H9 (cell line): ENCODE measurements at regions not wholly inside any gene's neighbourhood (a gene's known extent, or its start where the extent isn't known, plus 50 kb on each side); places are given as distances from the start of the nearest gene placed in this dataset.

Source experiments
- DNase-seq: peaks from one replicate; pipeline ENCODE4 v3.0.0-alpha.2; 2017
- H2AFZ ChIP-seq: one replicate; pipeline ENCODE4 v1.6.1; 2013; ENCODE audit warnings: mild to moderate bottlenecking, low read length, control low read depth, moderate library complexity
- H2AK5ac ChIP-seq: 2 replicates; pipeline ENCODE4 v1.6.1; 2013; ENCODE audit warnings: low read length, control low read depth, mixed read lengths; ENCODE audit not compliant: insufficient read length
- H2BK120ac ChIP-seq: one replicate; pipeline ENCODE4 v1.6.1; 2013; ENCODE audit warnings: low read depth, mild to moderate bottlenecking, low read length, control low read depth, inconsistent platforms; ENCODE audit not compliant: poor library complexity, severe bottlenecking
- H2BK12ac ChIP-seq: 2 replicates; pipeline ENCODE4 v1.6.1; 2013; ENCODE audit warnings: low read length, control low read depth, mixed read lengths, low read depth; ENCODE audit not compliant: insufficient read length
- H2BK15ac ChIP-seq: 2 replicates; pipeline ENCODE4 v1.6.1; 2013; ENCODE audit warnings: low read depth, low read length, control low read depth
- H2BK20ac ChIP-seq: one replicate; pipeline ENCODE4 v1.6.1; 2013; ENCODE audit warnings: low read depth, mild to moderate bottlenecking, low read length, control low read depth, inconsistent platforms; ENCODE audit not compliant: poor library complexity, severe bottlenecking
- H2BK5ac ChIP-seq: 2 replicates; pipeline ENCODE4 v1.6.1; 2013; ENCODE audit warnings: low read length, control low read depth, mixed read lengths; ENCODE audit not compliant: insufficient read length
- H3K14ac ChIP-seq: 2 replicates; pipeline ENCODE4 v1.6.1; 2013; ENCODE audit warnings: low read length, control low read depth; ENCODE audit not compliant: insufficient read depth
- H3K18ac ChIP-seq: 2 replicates; pipeline ENCODE4 v1.6.1; 2013; ENCODE audit warnings: low read depth, mild to moderate bottlenecking, mixed read lengths, low read length, control low read depth; ENCODE audit not compliant: insufficient read length
- H3K23ac ChIP-seq: 2 replicates; pipeline ENCODE4 v1.6.1; 2013; ENCODE audit warnings: low read length, control low read depth, mixed read lengths, low read depth; ENCODE audit not compliant: insufficient read length
- H3K23me2 ChIP-seq: 2 replicates; pipeline ENCODE4 v1.6.1; 2013; ENCODE audit warnings: low read depth, mild to moderate bottlenecking, mixed read lengths, low read length, control low read depth; ENCODE audit not compliant: insufficient read length, poor library complexity, severe bottlenecking
- H3K27ac ChIP-seq: 2 replicates; pipeline ENCODE4 v1.5.1; 2013; ENCODE audit warnings: low read length, control low read depth, mixed read lengths, low read depth; ENCODE audit not compliant: insufficient read length
- H3K27me3 ChIP-seq: 2 replicates; pipeline ENCODE4 v1.6.1; 2013; ENCODE audit warnings: low read length, control low read depth, inconsistent platforms; ENCODE audit not compliant: insufficient read depth
- H3K4ac ChIP-seq: 2 replicates; pipeline ENCODE4 v1.6.1; 2013; ENCODE audit warnings: low read depth, mild to moderate bottlenecking, control low read depth, inconsistent platforms, low read length, moderate library complexity
- H3K4me1 ChIP-seq: 2 replicates; pipeline ENCODE4 v1.6.1; 2013; ENCODE audit warnings: low read length, control low read depth, inconsistent platforms; ENCODE audit not compliant: insufficient read depth
- H3K4me2 ChIP-seq: 2 replicates; pipeline ENCODE4 v1.6.1; 2013; ENCODE audit warnings: low read length, control low read depth, mixed read lengths; ENCODE audit not compliant: insufficient read length, insufficient read depth
- H3K56ac ChIP-seq: 2 replicates; pipeline ENCODE4 v1.6.1; 2013; ENCODE audit warnings: low read depth, mild to moderate bottlenecking, mixed read lengths, low read length, control low read depth; ENCODE audit not compliant: insufficient read length
- H3K79me1 ChIP-seq: 2 replicates; pipeline ENCODE4 v1.6.1; 2013; ENCODE audit warnings: low read depth, mild to moderate bottlenecking, moderate library complexity, low read length, control low read depth, inconsistent platforms; ENCODE audit not compliant: insufficient read depth, poor library complexity, severe bottlenecking
- H3K79me2 ChIP-seq: 2 replicates; pipeline ENCODE4 v1.6.1; 2013; ENCODE audit warnings: low read length, control low read depth, inconsistent platforms; ENCODE audit not compliant: insufficient read depth
- H3K9ac ChIP-seq: 2 replicates; pipeline ENCODE4 v1.6.1; 2013; ENCODE audit warnings: low read length, control low read depth, mixed read lengths; ENCODE audit not compliant: insufficient read length; ENCODE audit errors: extremely low read depth
- H3K9me3 ChIP-seq: one replicate; pipeline ENCODE4 v1.6.1; 2013; ENCODE audit warnings: low read depth, low read length, inconsistent platforms; ENCODE audit not compliant: control insufficient read depth
- H3T11ph ChIP-seq: one replicate; pipeline ENCODE4 v1.6.1; 2013; ENCODE audit warnings: mild to moderate bottlenecking, low read length, control low read depth, inconsistent platforms
- H4K20me1 ChIP-seq: one replicate; pipeline ENCODE4 v1.6.1; 2013; ENCODE audit not compliant: control insufficient read depth, insufficient read length, insufficient read depth
- H4K5ac ChIP-seq: 2 replicates; pipeline ENCODE4 v1.6.1; 2013; ENCODE audit warnings: low read depth, mild to moderate bottlenecking, mixed read lengths, low read length, control low read depth; ENCODE audit not compliant: insufficient read length
- H4K8ac ChIP-seq: replicated peaks from 2 replicates; pipeline ENCODE4 v1.6.1; 2013; ENCODE audit warnings: low read length, control low read depth, mixed read lengths, low read depth; ENCODE audit not compliant: insufficient read length
- H4K91ac ChIP-seq: 2 replicates; pipeline ENCODE4 v1.6.1; 2013; ENCODE audit warnings: low read depth, mild to moderate bottlenecking, moderate library complexity, mixed read lengths, low read length, control low read depth; ENCODE audit not compliant: insufficient read length
- H3K27ac Mint-ChIP-seq, 3 experiments: 2 replicates in 2 of 3; 3 replicates in 1 of 3; pipeline ENCODE4 v1.8.0; 2020 to 2021; ENCODE audit warnings: mixed read lengths in 3 of 3, mild to moderate bottlenecking in 1 of 3, moderate library complexity in 1 of 3
- H3K27me3 Mint-ChIP-seq: 2 replicates; pipeline ENCODE4 v1.8.0; 2021; ENCODE audit warnings: low read depth, mild to moderate bottlenecking, moderate library complexity, mixed read lengths
- H3K36me3 Mint-ChIP-seq, 3 experiments: 2 replicates in 2 of 3; 3 replicates in 1 of 3; pipeline ENCODE4 v1.8.0; 2020 to 2021; ENCODE audit warnings: low read depth in 3 of 3, mixed read lengths in 3 of 3; ENCODE audit not compliant: insufficient read depth in 1 of 3
- H3K4me1 Mint-ChIP-seq, 2 experiments: 2 replicates each; pipeline ENCODE4 v1.8.0; 2020; ENCODE audit warnings: mixed read lengths in 2 of 2
- H3K4me3 Mint-ChIP-seq, 2 experiments: 2 replicates in 1 of 2; 3 replicates in 1 of 2; pipeline ENCODE4 v1.8.0; 2020 to 2021; ENCODE audit warnings: mild to moderate bottlenecking in 2 of 2, mixed read lengths in 2 of 2, moderate library complexity in 1 of 2
- H3K9me3 Mint-ChIP-seq, 2 experiments: 2 replicates in 1 of 2; 3 replicates in 1 of 2; pipeline ENCODE4 v1.8.0; 2020; ENCODE audit warnings: mild to moderate bottlenecking in 2 of 2, mixed read lengths in 2 of 2, moderate library complexity in 1 of 2
- WGBS: extraction: QIAGEN DNeasy Blood & Tissue Kit; methylation state at CpG from one replicate; pipeline ENCODE4 v1.1.7; 2013; ENCODE audit warnings: missing lambda C conversion rate, low lambda C conversion rate, mixed read lengths; ENCODE audit not compliant: insufficient read length; ENCODE audit errors: extremely low coverage; 5-methylcytosine and 5-hydroxymethylcytosine counted together
- TF ChIP-seq, protein P1 (sequence below): fragments of 200-600 bp; sonication (generic); conservative IDR thresholded peaks from 3 replicates; pipeline ENCODE4 v1.8.0; 2021; ENCODE audit warnings: antibody characterized with exemption, mild to moderate bottlenecking

DNA sequence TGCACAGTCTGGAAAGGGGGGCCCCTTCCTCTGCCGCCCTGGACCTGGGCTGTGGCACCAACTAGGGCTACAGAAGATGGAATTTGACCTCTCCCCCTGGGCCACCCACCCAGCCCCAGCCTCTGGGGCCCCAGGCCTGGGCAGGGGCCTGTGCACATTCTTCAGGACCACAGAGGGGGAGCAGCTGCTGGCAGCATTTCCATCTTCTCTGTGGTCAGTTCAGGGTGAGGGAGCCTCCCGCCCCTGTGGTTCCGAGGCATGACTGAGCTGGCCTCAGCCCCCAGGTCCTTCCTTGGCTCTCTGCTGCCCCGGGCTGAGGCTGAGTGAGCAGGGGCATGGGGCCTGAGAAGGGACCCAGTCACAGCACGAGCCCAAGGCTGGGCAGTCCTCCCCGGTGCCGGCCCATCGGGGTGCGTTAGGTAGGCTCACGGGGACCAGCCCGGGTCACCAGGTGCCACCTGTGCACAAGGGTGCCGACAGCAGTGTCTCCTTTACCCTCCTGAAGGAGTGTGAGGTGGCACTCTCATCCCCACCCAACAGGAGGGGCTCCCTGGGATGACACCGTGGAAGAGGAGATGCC lies 63.2 kb downstream of the UNCX start:
- H3K56ac ChIP-seq, result no peak overlapping the region
- H3K18ac ChIP-seq, result no peak overlapping the region
- no peak overlapping the region for H3K27ac Mint-ChIP-seq
- H3K23ac ChIP-seq, result no peak overlapping the region
- H2BK12ac ChIP-seq, result no peak overlapping the region
- H3K9me3 Mint-ChIP-seq, result no peaks in the 10 kb centered on the region
- H3K23me2 ChIP-seq, result no peaks in the 10 kb centered on the region
- TF ChIP-seq, protein P1, sequence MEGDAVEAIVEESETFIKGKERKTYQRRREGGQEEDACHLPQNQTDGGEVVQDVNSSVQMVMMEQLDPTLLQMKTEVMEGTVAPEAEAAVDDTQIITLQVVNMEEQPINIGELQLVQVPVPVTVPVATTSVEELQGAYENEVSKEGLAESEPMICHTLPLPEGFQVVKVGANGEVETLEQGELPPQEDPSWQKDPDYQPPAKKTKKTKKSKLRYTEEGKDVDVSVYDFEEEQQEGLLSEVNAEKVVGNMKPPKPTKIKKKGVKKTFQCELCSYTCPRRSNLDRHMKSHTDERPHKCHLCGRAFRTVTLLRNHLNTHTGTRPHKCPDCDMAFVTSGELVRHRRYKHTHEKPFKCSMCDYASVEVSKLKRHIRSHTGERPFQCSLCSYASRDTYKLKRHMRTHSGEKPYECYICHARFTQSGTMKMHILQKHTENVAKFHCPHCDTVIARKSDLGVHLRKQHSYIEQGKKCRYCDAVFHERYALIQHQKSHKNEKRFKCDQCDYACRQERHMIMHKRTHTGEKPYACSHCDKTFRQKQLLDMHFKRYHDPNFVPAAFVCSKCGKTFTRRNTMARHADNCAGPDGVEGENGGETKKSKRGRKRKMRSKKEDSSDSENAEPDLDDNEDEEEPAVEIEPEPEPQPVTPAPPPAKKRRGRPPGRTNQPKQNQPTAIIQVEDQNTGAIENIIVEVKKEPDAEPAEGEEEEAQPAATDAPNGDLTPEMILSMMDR, result no peak
- H4K5ac ChIP-seq, result no peak overlapping the region
- DNase-seq, result no peak
- H3K79me2 ChIP-seq, result no peaks in the 10 kb centered on the region
- H3K4ac ChIP-seq, result no peak overlapping the region
- H4K8ac ChIP-seq, result no peak overlapping the region
- H3K27ac ChIP-seq, result no peak overlapping the region
- H4K91ac ChIP-seq, result no peak overlapping the region
- peaks cover 0 to 2% of the 10 kb centered on the region in 2 experiments; a peak in 1 of 4 replicates for H3K4me1 Mint-ChIP-seq
- H3K4me1 ChIP-seq, result no peaks in the 10 kb centered on the region
- peaks cover 15% of the 10 kb centered on the region for H3K27me3 Mint-ChIP-seq
- H3K79me1 ChIP-seq, result no peaks in the 10 kb centered on the region
- no CpG with 5 or more reads among the region's 13 CpGs for WGBS
- H2BK120ac ChIP-seq, result no peak overlapping the region
- no peak overlapping the region for H3K9ac ChIP-seq
- no peak overlapping the region for H3K14ac ChIP-seq
- H3K4me2 ChIP-seq, result no peak overlapping the region
- H2BK5ac ChIP-seq, result no peak overlapping the region
- H3K36me3 Mint-ChIP-seq, result no peaks in the 10 kb centered on the region
- no peak overlapping the region for H2BK20ac ChIP-seq
- no peaks in the 10 kb centered on the region for H3K9me3 ChIP-seq
- H4K20me1 ChIP-seq, result no peaks in the 10 kb centered on the region
- no peaks in the 10 kb centered on the region; the same call in 1 of the 2 replicates for H3K27me3 ChIP-seq
- H3K4me3 Mint-ChIP-seq, result no peak overlapping the region
- no peak overlapping the region for H2AK5ac ChIP-seq
- H2AFZ ChIP-seq, result no peak overlapping the region
- no peak overlapping the region for H2BK15ac ChIP-seq
- no peak overlapping the region for H3T11ph ChIP-seq
